Ishikawa (cell line): ENCODE measurements at regions not wholly inside any gene's neighbourhood (a gene's known extent, or its start where the extent isn't known, plus 50 kb on each side); places are given as distances from the start of the nearest gene placed in this dataset.

ENCODE experiments used
- CEBPB ChIP-seq: IDR thresholded peaks from 2 replicates; pipeline ENCODE4 v1.6.1; 2012
- CREB1 ChIP-seq: IDR thresholded peaks from 2 replicates; pipeline ENCODE4 v1.6.1; 2012; ENCODE audit warnings: low read depth
- EGR1 ChIP-seq: IDR thresholded peaks from 2 replicates; pipeline ENCODE4 v1.6.1; 2012
- EP300 ChIP-seq: IDR thresholded peaks from 2 replicates; pipeline ENCODE4 v1.6.1; 2012; ENCODE audit warnings: borderline replicate concordance
- FOXM1 ChIP-seq: IDR thresholded peaks from 2 replicates; pipeline ENCODE4 v1.6.1; 2012; ENCODE audit warnings: low read depth, borderline replicate concordance
- NFIC ChIP-seq: IDR thresholded peaks from 2 replicates; pipeline ENCODE4 v1.6.1; 2012
- RAD21 ChIP-seq: IDR thresholded peaks from 2 replicates; pipeline ENCODE4 v1.6.1; 2012; ENCODE audit warnings: low read depth
- REST ChIP-seq: IDR thresholded peaks from 2 replicates; pipeline ENCODE4 v1.6.1; 2012; ENCODE audit warnings: low read depth, mild to moderate bottlenecking
- TAF1 ChIP-seq: IDR thresholded peaks from 2 replicates; pipeline ENCODE4 v1.6.1; 2012; ENCODE audit warnings: low read depth, mild to moderate bottlenecking
- TCF12 ChIP-seq: IDR thresholded peaks from 2 replicates; pipeline ENCODE4 v1.6.1; 2012; ENCODE audit warnings: low read depth
- TEAD4 ChIP-seq: IDR thresholded peaks from 2 replicates; pipeline ENCODE4 v1.6.1; 2012
- YY1 ChIP-seq: IDR thresholded peaks from 2 replicates; pipeline ENCODE4 v1.6.1; 2012; ENCODE audit warnings: low read depth
- ZBTB7A ChIP-seq: IDR thresholded peaks from 2 replicates; pipeline ENCODE4 v1.6.1; 2012; ENCODE audit warnings: low read depth
- TF ChIP-seq, protein P1 (sequence below): IDR thresholded peaks from 2 replicates; pipeline ENCODE4 v1.6.1; 2012
- TF ChIP-seq, protein P2 (sequence below): IDR thresholded peaks from 2 replicates; pipeline ENCODE4 v1.6.1; 2012

DNA sequence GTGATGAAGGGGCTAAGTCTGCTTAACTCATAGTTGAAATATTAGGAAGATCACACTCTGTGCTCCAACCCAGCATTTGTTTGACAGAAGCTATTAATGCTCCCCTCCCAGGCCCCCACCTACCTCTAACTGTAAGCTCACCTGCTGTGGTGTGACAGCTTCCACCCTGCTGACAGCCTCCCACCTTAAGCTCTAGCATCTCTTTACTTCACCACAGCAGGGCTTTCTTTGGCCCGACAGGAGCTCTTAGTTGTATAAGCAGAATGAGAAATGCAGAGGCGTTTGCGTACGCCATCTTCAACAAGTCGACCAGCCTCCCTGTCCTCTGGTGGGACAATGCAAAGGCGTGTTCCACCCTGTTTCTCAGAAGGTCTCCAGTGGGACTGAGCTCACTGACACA lies 80.1 kb upstream of the OSBPL8 start:
- TF ChIP-seq TCF12 (no peak), REST (no peak), TEAD4 (no peak), RAD21 (no peak), CEBPB (no peak), EGR1 (no peak), NFIC (no peak), ZBTB7A (no peak), CREB1 (no peak), TAF1 (no peak), FOXM1 (no peak), YY1 (no peak), EP300 (no peak)
- TF ChIP-seq, protein P1, sequence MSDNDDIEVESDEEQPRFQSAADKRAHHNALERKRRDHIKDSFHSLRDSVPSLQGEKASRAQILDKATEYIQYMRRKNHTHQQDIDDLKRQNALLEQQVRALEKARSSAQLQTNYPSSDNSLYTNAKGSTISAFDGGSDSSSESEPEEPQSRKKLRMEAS, result no peak
- TF ChIP-seq, protein P2, sequence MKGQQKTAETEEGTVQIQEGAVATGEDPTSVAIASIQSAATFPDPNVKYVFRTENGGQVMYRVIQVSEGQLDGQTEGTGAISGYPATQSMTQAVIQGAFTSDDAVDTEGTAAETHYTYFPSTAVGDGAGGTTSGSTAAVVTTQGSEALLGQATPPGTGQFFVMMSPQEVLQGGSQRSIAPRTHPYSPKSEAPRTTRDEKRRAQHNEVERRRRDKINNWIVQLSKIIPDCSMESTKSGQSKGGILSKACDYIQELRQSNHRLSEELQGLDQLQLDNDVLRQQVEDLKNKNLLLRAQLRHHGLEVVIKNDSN, result no peak

GRCh38 chr12:76641073-76641472 lies 81.5 kb upstream of the OSBPL8 start:
- TF ChIP-seq TEAD4 (no peak), REST (no peak), RAD21 (no peak), TAF1 (no peak), TCF12 (no peak), CEBPB (no peak)
- TF ChIP-seq, protein P1, result no peak

DNA sequence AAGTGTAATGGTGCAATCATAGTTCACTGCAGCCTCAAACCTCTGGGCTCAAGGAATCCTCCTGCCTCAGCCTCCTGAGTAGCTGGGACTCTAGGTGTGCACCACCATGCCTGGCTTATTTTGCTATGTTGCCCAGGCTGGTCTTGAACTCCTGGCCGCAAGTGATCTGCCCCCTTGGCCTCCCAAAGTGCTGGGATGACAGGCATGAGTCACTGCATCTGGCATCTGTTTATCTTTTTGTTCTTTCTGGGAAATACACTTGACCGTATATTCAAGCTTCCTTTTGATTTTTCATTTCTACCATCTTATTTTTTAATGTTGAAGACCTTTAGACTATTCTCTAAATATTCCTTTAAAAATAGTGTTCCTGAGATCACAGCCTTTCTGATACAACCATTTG lies 82.4 kb upstream of the OSBPL8 start:
- TF ChIP-seq CEBPB, result no peak
- no peak for TF ChIP-seq REST
- no peak for TF ChIP-seq TAF1
- no peak for TF ChIP-seq TEAD4
- TF ChIP-seq, protein P1, result no peak
- no peak for TF ChIP-seq RAD21
- no peak for TF ChIP-seq EP300
- no peak for TF ChIP-seq YY1
- TF ChIP-seq TCF12, result no peak
- no peak for TF ChIP-seq EGR1
- TF ChIP-seq CREB1, result no peak
- TF ChIP-seq FOXM1, result no peak

DNA sequence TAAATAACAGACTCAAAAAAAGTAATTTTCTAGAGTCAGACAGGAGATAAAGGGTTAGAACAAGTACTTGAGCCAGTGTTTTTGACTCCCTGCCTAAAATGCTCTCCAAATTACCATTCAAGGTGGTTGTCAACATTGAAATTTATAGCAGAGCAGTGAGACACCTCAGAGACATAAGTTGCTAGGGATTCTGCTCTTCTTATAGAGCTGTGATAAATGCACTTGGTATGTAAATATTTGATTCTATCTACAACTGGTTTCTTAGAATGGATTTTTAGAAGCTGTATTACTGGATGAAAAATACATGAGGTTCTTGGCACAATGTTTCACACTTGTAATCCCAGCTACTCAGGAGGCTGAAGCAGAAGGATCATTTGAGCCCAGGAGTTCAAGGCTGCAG lies 83.9 kb upstream of the OSBPL8 start:
- TF ChIP-seq FOXM1 (no peak), TEAD4 (no peak)
- TF ChIP-seq, protein P1, result no peak

DNA sequence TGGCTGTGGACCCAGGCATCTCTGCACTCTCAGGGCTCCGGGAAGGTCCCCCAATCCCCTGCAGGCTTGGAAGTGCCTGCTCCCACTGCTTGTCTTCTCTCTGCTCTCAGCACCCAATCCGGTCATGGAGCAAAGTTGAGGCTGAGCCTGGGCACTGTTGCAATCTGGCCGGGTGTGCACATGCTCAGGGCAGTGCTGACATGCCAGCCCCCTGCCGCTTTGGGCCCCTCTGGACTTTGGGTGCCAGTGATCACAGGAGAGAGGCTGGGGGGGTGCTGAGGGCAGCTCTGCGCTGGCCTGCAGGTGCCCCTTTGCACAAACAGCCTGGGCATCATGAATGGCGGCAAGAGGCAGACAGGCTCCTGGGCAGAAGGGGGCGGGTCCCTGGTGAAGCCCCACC lies 85.4 kb upstream of the OSBPL8 start:
- TF ChIP-seq TEAD4 (no peak), TCF12 (no peak), REST (no peak), FOXM1 (no peak), CREB1 (no peak), EP300 (no peak), CEBPB (no peak), ZBTB7A (no peak), YY1 (no peak), NFIC (no peak), RAD21 (no peak), TAF1 (no peak), EGR1 (no peak)
- TF ChIP-seq, protein P2, result no peak
- TF ChIP-seq, protein P1, result no peak
